Neural progenitor cell (in vitro differentiated cells): ENCODE measurements at regions not wholly inside any gene's neighbourhood (a gene's known extent, or its start where the extent isn't known, plus 50 kb on each side); places are given as distances from the start of the nearest gene placed in this dataset.

ENCODE experiments used
- EZH2 ChIP-seq: fragments of 200-600 bp; sonication (generic); IDR thresholded peaks from 2 replicates; pipeline ENCODE4 v1.6.1; 2017; ENCODE audit warnings: antibody characterized with exemption, mild to moderate bottlenecking, moderate library complexity
- EZH2phosphoT487 ChIP-seq: fragments of 200-600 bp; sonication (generic); IDR thresholded peaks from 2 replicates; pipeline ENCODE4 v1.6.1; 2017; ENCODE audit warnings: antibody characterized with exemption
- TF ChIP-seq, protein P1 (sequence below): fragments of 200-600 bp; sonication (generic); IDR thresholded peaks from 2 replicates; pipeline ENCODE4 v1.5.1; 2017; ENCODE audit warnings: antibody characterized with exemption, mild to moderate bottlenecking

DNA sequence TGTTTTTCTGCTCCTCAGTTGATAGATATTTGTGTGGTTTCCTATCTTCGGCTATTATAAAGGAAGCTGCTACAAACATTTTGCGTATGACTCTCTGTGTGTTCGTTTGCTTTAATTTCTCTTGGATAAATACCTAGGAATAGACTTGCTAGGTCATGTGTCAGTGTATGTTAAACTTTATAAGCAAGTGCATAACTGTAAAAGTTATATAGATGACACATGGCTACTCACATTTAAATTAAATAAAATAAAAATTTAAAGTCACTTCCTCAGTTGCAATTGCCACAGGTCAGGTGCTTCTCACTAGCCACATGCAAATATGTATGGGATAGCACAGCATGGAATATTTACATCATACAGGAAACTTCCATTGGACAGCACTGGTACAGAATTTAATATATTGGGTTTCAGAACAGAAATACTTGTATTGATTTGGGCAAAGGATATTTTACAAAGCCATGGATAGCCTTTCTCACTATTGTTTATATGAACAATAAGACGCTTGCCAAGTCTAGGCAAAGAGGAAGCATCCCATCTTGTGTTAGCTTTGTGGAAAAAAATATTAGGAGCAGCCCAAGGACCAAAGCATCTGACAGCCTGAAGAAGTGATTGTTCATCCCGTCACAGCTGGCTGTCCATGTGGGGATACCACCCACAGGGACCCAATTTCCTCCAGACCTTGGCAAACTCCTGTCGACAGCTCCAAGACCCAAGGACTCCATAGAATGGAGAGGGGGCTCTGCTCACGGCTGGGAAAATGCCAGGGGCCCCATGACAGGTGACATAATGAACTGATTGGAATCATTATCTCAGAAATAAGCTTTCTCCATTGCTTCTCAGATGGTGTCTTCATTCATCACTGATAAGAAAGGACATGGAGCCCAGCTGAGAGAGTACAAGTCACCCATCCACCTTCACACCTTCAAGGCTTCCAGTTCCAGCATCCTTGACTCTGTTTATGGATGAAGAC lies 196.7 kb downstream of the SH3BP4 start:
- TF ChIP-seq, protein P1, sequence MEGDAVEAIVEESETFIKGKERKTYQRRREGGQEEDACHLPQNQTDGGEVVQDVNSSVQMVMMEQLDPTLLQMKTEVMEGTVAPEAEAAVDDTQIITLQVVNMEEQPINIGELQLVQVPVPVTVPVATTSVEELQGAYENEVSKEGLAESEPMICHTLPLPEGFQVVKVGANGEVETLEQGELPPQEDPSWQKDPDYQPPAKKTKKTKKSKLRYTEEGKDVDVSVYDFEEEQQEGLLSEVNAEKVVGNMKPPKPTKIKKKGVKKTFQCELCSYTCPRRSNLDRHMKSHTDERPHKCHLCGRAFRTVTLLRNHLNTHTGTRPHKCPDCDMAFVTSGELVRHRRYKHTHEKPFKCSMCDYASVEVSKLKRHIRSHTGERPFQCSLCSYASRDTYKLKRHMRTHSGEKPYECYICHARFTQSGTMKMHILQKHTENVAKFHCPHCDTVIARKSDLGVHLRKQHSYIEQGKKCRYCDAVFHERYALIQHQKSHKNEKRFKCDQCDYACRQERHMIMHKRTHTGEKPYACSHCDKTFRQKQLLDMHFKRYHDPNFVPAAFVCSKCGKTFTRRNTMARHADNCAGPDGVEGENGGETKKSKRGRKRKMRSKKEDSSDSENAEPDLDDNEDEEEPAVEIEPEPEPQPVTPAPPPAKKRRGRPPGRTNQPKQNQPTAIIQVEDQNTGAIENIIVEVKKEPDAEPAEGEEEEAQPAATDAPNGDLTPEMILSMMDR = no peak
- no peak for TF ChIP-seq EZH2phosphoT487
- TF ChIP-seq EZH2 = no peak
